Left lobe of liver (tissue), 2 donors: ENCODE measurements at regions not wholly inside any gene's neighbourhood (a gene's known extent, or its start where the extent isn't known, plus 50 kb on each side); places are given as distances from the start of the nearest gene placed in this dataset.

Source experiments
- ATAC-seq: fragments of 200-7000 bp; cut with Tn5 transposase; one replicate; pipeline ENCODE4 v1.9.1; 2020; ENCODE audit warnings: mild to moderate bottlenecking, moderate library complexity
- DNase-seq: peaks from one replicate; pipeline ENCODE4 v3.0.0-alpha.2; 2020; ENCODE audit warnings: low spot score
- donor health status: DM: no; HTN: no; CAD: no; lungs with moderate emphysema.
- donor health status: DM: no; HTN: yes; CAD: no.

DNA sequence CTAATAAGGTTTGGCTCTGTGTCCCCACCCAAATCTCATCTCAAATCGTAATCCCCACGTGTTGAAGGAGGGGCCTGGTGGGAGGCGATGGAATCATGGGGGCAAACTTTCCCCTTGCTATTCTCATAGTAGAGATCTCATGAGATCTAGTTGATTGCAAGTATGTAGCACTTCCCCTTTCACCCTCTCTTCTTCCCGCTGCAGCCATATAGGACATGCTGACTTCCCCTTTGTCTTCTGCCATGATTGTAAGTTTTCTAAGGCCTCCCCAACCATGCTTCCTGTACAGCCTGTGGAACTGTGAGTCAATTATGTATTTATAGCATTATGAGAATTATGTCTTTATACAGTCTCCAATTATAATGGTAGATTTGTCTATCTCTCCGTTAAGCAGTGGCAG lies 594.5 kb downstream of the ACTR3B start:
- no peak for ATAC-seq
- DNase-seq = no peak

DNA sequence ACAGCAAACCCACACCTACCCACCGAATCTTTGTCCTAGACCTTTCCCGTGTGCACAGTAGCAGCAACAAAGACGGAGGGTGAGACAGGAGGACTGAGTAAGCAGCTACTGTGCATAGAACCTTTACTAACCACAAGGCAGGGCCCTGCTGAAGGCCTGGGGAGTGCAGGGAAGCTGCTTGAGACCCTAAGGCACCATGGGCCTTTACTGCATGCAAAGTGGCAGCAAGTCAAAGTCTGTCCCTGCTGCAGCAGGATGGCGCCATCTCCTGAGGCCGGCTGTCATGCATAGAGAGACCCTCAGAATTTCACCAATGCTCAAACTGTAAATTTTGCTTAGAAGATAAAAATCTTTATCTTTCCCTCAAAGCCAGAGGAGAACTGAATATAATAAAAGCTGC lies 610.5 kb downstream of the ACTR3B start:
- ATAC-seq (no peak), DNase-seq (no peak)

DNA sequence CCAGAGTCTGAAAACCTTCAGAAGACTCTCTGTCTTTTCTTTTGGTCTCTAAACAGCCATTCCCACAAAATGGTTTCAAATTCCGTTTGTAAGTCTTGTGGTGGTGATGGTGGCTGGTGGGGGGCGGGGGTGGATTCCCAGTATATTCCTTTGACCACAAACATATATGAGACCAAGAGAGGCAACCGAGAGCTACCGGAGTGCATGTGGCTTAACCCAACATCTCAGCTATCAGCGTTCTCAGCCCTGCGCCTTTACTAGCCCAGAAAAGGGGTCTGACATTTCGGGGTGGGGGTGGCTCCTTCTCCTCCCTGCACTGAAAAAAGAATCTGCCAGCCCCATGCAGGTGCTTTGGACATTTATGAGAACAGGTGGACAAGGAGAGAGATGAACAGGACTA lies 621.1 kb downstream of the ACTR3B start:
- no peak for DNase-seq
- no peak for ATAC-seq

DNA sequence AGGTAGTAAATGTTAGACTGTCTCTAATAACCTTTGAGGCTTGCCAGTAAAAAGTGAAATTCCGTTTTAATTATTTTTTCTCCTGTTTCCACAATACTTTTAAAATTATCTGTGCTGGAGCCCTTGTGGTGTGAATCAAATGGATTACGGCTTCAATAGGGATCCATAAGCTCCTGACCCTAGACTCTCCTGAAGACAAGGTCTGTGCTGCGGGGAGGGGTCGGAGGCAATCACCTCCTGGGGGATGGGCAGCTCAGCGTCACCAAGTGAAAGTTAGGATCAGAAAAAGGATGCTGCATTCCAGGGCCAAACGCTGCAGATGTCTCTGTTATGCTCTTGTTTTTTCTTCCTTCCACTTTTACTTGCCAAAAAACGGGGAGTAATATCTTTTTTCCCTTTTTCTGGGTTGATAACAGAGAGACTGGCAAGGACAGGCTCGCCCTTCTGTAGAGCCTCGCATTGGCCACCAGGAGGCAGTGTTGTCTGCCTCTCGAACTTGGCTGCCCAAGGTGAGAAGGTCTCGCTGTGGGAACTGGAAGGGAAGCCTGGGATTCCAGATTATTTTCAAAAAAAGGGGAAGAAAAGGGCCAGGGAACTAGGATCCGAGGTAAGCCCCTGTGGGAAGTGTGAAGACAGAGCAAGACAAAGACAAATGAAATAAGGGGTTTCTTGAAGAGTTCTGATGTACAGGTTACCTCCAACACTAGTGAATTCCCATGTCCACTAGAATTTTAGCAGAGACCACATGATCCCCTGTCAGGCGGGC lies 621.9 kb downstream of the ACTR3B start:
- DNase-seq = no peak
- ATAC-seq = peak; percentile 96

DNA sequence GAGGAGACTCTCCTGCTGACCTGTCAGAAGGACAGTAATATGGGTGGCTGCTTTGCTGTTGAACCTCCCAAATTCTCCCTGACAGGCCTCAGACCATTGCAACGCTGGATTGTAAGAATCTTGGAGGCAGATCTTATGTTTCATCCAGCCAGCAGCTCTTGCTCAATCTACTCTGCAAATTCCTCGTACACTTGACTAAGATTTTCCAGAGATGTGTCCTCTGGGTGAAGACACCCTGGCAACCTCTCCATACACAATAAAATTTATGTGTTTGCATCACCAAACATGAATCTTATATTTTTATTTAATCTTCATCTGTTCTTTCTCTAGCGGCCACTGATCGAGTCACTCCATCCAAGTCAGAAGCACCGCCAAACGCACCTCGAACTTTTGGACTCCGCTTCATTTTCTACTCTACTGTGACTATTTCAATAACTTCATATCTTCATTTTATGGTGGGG lies 623.1 kb downstream of the ACTR3B start:
- ATAC-seq = no peak

DNA sequence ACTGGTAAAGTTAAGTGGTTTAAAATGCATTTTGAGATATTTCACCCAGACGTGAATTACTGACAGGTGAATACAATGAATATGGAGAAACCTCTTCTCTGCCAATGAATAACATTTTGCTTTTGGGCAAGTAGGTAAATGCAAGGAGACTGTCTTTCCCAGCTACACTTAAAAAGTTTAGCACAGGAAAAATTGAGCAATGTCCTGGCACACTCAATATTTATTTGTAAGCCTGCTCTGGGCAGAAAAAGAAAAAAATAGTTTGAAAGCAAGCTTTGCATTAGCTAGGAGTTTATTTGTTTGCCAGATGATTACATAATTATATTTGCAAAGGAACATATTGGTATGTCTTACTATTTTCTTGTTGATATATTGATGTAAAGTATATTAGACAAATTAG lies 624.2 kb downstream of the ACTR3B start:
- ATAC-seq (no peak), DNase-seq (no peak)

More for the DNA sequence above, 623.1 kb downstream of the ACTR3B start:
- no peak for DNase-seq

DNA sequence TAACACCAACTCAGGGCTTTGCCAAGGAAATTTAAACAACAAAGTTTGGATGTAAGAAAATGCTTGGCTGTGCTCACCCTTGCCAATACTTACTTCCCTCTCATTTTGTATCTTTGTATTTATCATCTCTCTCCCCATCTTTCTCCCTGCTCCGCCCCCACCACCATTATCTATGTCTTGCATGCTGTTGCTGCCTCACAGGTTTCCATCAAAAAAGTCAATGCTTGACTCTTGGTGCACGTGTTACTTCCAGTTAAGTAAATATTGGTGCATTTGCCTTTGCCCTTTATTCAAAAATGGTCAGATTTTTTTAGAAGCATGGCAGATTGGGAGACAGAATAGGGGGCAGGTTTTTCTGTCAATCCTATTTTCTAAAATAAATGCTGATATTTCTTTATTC lies 626.0 kb downstream of the ACTR3B start:
- DNase-seq (no peak), ATAC-seq (no peak)

DNA sequence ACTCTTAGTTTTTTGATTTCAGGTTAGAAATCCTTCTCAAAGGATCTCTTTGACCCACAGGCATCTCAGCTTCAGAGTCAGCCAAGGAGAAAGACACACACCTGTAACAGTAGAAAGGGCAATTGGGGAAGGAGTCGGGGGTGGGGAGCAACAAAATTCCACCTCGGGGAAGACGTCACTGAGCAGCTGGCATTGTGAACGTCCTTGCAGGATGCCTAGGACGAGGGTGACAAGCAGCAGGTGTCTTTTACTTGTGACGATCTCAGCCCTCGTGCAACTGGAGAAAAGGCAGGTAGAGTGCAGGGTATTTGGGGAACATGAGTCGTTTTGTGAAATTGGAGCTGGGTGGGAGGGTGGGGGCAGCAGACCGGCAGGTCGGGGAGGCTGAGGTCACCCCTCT lies 627.0 kb downstream of the ACTR3B start:
- DNase-seq (no peak), ATAC-seq (no peak)

DNA sequence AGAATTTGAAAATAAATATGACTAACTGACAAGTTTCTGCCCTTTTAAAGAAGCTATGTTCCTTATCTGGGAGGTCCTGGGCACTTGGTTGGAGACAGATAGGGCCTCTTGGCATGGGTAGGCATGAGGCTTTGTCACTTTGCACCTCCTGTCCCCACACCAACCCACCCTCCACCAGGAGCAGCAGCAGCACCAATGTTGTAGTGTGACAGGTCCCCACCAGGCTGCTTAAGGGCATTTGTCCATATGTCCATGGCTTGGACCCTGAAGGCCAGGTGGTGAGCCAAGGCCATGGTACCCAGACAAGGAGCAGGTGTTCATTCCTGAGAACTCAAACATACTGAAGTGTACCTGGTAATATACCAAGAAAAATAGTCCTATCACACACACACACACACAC lies 629.1 kb downstream of the ACTR3B start:
- DNase-seq (no peak), ATAC-seq (no peak)

DNA sequence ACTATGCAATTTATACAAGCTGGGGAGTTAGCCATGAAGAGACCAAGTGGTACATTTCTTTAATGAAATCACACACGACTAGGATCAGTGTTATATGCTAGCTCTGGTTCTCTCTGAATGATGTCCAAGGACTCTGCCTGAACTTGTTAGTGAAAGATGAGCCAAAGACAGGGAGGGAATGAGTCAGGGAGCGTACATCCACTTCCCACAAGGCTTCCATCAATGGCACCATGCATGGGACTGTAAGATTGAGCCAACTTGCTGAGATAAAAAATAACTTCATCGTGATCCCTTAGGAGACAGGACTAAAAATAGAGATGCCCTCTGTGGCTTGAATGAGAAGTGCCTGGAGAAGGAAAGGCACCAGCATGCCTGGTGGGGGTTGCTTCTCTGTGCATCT lies 629.7 kb downstream of the ACTR3B start:
- no peak for DNase-seq
- ATAC-seq = no peak

DNA sequence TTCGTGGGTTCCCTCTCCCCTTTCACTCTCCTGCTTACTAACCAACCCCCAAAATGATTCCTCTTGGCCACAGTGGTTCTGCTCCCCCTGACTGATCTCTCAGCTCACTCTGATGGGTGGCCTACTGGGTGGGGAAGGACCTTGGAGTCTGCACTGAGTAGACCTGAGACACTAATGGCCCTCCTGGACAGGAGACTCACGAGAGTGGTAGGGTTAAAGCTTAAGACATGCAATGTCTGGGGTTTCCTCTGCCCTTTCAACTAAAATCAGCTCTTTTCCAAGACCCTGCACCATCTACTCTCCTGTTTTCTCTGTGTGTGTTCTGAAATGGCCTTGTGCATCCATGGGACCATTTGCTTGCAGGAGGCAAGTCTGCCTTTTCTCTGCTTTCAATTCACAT lies 631.4 kb downstream of the ACTR3B start:
- ATAC-seq (no peak), DNase-seq (no peak)

DNA sequence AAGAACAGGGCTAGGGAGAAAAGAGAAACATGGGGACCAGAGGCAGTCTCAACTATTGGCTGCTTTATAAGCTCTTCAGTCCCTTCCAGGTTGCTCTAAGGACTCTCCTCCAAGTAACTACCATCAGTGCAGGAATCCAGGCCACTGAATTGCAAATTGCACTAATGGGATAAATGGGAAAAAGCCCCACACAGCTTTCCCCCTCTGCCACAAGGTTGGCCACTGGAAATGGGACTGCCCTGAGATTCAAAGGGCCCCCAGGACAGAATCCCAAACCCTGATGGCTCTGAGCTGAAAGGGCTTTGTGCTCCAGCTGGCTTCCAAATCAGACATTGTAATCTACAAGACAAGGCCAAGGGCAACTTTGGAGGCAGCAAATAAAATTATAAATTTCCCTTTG lies 633.2 kb downstream of the ACTR3B start:
- ATAC-seq (no peak), DNase-seq (no peak)

DNA sequence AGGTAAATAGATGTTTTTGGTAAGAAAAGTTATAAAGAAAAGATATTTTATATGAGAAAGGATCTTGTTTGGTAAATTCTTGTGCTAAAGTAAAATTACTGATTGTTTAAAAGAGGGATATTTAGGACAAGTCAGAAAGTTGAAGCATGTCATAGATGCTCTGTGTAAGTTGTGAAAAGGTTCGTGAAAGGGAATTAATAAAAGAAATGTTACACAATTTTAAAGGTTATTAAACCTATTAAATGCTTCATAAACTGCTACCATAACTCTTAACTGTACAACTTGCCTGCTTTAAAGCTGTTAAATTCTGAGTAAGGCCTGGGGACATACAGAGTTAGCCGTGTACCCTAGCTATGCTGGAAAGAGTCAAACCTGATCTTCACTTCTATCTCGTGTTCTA lies 634.1 kb downstream of the ACTR3B start:
- DNase-seq (no peak), ATAC-seq (no peak)

DNA sequence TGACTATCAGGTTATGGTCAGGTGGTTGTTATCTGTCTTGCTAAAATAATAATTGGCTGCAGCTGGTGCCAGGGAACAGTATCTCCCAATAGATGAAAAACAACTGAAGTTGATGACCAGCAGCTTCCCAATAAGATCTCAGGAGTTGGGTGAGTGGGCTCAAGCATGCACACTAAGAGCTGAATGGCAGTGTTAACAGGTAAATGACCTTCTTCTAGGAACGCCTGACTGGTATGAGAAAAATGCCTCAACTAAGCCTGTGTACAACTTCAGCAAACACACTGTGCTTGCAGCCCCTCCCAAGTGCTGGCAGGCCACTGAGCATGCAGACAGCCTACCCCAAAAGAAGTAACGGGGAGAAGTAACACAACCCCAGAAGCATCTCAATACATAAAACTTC lies 636.9 kb downstream of the ACTR3B start:
- ATAC-seq = no peak

DNA sequence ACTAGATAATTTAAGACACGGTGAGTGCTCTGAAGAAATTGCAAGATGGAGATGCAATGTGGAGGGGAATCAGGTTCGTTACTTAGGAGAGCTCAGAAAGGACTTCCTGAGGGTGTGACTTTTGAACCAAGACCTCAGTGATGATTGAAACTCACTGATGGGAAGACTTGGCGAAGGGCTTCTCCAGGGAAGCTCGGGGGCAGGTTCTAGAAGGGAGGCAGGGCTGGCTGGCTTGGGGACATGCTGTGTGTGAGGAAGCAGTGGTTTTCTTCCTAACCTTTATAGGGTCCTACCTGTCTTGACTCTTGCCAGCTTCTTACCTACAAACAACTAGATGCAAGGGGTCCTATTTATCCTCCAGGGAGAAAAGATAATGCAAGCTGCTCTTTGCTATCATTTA lies 637.9 kb downstream of the ACTR3B start:
- ATAC-seq (no peak), DNase-seq (no peak)

More for the DNA sequence above, 636.9 kb downstream of the ACTR3B start:
- no peak for DNase-seq

DNA sequence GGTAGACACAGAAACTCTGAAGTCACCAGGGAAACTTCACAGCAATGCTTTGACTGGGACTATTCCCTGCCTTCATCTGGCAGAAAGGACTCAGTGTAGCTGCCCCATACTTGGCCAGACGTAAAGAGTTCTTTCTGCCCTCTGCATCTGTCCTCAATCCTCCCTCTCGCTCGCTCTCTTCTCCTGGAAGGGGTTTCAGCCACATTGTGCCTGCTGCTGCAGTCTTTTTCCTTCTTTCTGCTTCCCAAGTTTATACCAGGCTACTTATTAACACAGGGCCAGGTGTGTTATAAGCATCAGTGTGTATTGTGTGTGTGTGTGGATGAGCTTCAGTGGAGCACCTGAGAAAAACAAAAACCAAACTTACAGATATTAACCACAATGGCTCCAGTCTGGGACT lies 638.4 kb downstream of the ACTR3B start:
- DNase-seq (no peak), ATAC-seq (no peak)

DNA sequence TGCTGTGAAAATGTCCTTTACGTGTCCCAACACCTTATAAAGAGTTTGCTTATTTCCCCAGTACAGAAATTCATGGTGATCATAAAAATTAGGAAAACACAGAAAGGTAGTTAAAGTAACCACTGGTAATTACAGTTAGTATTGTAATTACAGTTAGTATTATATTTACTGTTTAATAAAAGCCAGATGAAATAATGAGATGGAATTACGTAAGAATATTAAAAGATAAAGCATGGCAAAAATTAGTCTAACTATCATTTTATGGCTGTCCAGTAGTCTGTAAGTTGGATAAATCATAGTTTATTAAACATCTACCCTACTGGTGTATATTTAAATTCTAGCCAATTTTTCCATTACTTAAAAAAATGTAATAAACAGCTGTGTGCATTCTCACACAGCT lies 638.8 kb downstream of the ACTR3B start:
- ATAC-seq = no peak
- no peak for DNase-seq

DNA sequence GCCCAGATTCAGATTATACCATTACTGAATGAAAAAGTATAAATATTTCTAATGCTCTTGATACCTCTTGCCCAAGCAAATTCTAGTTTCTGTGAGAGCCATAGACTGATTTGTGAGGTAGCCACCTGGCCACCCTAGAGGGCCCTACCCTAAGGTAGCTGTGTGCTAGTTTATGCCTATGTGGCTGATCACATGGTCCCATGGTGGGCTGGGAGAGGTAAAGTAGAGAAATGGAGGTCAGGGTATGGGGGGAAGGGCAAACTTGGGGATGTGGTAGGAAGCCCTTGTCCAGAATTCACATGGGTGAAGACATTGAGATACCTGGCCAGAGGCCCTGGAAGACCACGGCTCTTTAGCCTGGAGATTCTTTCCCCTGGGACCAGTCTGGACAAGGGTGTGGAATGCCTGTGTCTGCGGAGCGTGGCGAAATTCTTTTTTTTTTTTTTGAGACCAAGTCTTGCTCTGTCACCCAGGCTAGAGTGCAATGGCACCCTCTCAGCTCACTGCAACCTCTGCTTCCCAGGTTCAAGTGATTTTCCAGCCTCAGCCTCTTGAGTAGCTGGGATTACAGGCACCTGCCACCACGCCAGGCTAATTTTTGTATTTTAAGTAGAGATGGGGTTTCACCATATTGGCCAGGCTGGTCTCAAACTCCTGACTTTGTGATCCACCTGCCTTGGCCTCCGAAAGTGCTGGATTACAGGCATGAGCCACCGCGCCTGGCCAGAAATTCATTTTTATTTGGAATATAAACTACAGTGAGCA lies 639.4 kb downstream of the ACTR3B start:
- no peak for DNase-seq
- no peak for ATAC-seq

DNA sequence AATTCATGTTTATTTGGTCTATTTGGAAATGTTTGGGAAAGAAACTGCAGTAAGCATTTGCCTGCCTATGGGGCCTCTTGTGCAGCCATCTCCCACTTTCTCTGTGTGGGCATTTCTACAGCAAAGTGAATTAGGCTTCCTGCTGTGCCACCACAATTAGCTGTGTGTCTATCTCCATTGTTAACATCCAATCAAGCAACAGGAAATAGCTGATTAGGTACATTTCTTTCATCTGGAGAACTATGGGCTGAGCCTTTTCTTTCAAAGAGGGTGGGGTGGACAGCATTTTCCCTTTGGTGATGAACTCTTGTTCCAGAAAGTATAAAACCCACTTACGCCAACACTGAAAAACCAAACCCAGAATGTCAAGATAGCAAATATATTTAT lies 640.0 kb downstream of the ACTR3B start:
- DNase-seq = no peak
- ATAC-seq = no peak

DNA sequence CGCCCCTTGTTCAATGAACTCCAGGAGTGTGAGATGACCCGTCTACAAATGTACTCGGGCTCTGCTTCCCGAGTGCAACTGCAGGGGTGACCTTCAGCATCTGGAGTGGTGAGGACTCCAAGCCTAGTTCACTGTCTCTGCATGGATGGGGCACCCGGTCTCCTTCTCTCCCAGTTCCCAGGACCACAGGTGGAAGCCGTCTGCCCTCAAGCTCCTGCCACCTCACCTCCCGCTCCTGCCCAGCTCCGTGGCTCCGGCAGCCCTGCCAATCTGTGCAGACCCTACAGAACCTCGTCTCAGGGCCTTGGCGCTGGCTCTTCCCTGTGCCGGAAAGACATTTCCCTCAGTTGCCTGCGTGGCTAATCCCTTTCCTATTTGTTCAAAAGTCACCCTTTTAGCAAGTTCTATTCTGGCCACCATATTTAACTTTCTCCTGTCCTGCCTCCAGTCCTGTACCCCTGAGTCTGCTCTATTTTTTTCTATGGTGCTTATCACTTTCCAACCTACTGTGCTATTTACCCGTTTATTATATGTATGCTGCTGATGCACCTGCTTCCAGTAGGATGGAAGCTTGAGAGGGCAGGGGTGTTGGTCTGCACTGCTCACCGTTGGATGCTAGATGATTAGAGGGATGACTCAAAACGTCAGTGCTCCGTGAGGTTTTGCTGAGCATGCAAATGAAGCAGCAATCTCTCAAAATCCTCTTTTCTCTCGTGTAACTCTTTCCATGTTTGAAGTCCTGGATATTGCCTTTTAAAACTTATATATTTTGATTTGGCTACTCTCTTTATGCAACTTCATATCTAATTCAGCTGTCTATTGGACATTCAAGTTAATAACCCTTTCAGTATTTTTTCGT lies 641.4 kb downstream of the ACTR3B start:
- ATAC-seq = no peak
- DNase-seq = no peak
